ENCODE measurements at regions not wholly inside any gene's neighbourhood (a gene's known extent, or its start where the extent isn't known, plus 50 kb on each side); places are given as distances from the start of the nearest gene placed in this dataset.

GRCh38 chr18:41237317-41237716, 717.7 kb upstream of the PIK3C3 start:
- TF ChIP-seq EZH2 (IDR thresholded peaks at IDR 0.05; ENCODE audit: low read depth, unreplicated experiment) (no peak), CTCF (conservative IDR thresholded peaks at IDR 0.05; ENCODE audit: low read depth in 2 of 2) (no peak), POLR2AphosphoS5 (IDR thresholded peaks at IDR 0.05; ENCODE audit: low read depth) (no peak), STAT1 (IDR thresholded peaks at IDR 0.05; ENCODE audit: unreplicated experiment) (no peak), CREB1 (CRISPR knock-in tag; IDR thresholded peaks at IDR 0.05; ENCODE audit: low read depth) (no peak), EZH2phosphoT487 (IDR thresholded peaks at IDR 0.05; ENCODE audit: unreplicated experiment) (no peak), JUNB (IDR thresholded peaks at IDR 0.05; ENCODE audit: unreplicated experiment) (no peak)

All from GM23338 (cell line).